Testis (tissue), 2 donors: ENCODE measurements at regions not wholly inside any gene's neighbourhood (a gene's known extent, or its start where the extent isn't known, plus 50 kb on each side); places are given as distances from the start of the nearest gene placed in this dataset.

Experiments
- CTCF ChIP-seq, 3 experiments: fragments of 450-650 bp in 2 of 3; fragments of 200-600 bp in 1 of 3; sonication (generic) in 1 of 3; IDR thresholded peaks; one replicate each; pipeline ENCODE4 v1.5.1; 2016 to 2019; ENCODE audit warnings: antibody characterized with exemption in 3 of 3, mild to moderate bottlenecking in 2 of 3, moderate library complexity in 1 of 3
- POLR2A ChIP-seq: fragments of 450-650 bp; IDR thresholded peaks from one replicate; pipeline ENCODE4 v1.6.1; 2017; ENCODE audit warnings: antibody characterized with exemption, mild to moderate bottlenecking, moderate library complexity

GRCh38 chr12:125255935-125256633 lies 190.8 kb downstream of the AACS start:
- no peak for TF ChIP-seq CTCF (IDR thresholded peaks at IDR 0.05)
- TF ChIP-seq POLR2A: no peak
